DMS53 treated with DMSO at 0.1 percent for 48 hours (cell line): ENCODE measurements at regions not wholly inside any gene's neighbourhood (a gene's known extent, or its start where the extent isn't known, plus 50 kb on each side); places are given as distances from the start of the nearest gene placed in this dataset.
A peak's percentile ranks its signal among the peaks of the same experiment; 100 is the strongest.

Experiments
- DNase-seq: peaks from one replicate; lab custom pipeline; 2025; ENCODE audit not compliant: unreplicated experiment; lab: John Stamatoyannopoulos, UW

DNA sequence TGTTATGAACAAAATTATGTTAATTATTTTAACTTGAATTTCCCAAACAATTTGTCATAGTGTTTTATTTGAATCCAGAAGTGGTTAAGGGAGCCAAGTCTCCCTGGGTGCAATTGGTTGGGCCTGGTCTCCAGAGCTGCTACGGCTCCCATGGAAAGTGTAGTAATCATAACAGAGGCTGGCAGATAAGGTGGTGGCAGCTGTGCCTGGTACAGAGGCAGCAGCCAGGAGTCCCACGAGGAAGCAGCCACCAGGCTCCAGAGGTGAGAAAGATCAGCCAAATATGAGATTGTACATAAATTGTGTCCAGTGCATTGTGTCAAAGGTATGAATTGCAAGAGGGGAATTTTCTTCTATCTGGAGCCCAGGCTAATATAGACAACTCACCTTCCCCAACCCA lies 368.9 kb upstream of the PTBP2 start:
- no peak for DNase-seq

DNA sequence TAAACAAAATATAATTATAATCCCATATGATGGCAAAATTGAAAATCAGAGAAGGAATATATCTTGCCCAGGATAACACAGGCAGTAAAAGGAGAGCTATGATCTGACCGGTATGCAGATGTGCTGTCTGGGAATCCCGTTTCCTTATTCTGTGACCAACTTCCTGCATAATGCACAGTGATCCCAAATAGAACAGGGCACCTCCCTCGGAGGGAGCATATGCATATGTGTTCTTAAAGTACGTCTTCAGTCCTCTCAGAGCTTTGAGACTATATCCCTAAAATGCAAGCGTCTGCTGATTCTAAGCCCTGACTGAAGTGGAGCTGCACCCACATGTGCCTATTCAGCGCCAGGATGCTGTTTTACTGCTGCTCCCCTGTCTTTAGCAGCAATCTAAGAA lies 366.1 kb upstream of the PTBP2 start:
- no peak for DNase-seq

DNA sequence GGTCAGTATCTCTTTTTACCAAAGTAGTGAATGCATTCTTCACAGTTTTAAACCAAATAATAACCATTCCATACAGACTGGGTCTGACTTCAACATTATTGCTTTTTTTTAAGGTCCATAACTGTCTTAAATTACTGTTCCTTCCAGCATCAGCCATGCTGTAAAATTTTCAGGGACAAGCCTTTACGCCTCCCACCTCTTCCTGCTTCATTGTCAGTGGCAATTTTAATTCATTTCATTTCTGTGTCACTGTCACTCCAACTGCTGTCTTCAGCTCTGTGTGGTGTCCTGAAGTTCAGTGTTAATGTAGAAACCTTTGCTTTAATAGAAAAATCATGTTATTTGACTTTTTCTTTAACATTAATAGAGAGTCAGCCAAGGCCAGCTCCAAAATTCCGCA lies 365.6 kb upstream of the PTBP2 start:
- no peak for DNase-seq

DNA sequence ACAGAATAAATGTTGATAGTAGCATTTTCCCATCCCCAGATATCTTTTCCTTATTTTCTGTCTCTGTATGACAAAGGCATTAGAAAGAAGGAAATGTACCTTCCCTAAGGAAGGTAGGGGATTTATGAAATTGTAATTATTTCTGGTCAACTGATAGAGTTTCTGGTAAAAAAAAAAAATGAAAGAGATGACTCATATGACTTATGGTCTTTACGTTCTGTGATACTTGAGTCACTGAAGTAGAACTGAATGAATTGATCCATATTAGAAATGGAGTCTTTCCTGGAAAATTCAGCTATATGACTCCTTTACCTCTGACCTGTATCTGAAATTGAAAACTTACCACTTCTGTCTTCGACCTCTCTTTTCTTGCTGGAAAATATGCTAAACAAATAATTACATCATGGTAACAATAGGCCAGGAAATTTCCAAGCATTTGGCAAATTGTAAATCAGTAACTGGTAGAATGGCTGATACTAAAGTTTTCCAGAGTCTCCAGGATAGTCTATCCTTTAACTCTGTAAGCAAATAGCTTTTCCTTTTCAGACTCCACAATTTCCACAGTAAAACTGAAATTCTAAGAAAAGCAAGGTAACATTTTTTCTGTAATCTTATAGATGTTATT lies 364.3 kb upstream of the PTBP2 start:
- no peak for DNase-seq

DNA sequence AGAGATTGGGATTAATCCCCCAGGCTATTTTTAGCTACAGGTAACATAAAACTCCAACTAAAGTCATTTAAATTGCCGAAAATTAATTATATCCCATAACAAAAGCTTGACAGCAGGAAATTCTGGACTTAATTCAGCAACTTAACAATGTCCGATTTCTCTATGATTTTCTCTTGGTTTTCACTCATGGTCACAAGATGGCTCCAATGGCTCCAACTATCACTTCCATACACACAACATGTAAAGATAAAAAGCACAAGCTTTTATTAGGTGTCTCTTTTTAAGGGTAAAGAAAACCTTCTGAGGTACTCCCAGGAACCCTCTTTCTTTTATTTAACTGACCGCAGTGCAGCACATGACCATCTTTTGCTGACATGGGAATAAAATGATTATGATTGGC lies 363.5 kb upstream of the PTBP2 start:
- peak; percentile 48 for DNase-seq

DNA sequence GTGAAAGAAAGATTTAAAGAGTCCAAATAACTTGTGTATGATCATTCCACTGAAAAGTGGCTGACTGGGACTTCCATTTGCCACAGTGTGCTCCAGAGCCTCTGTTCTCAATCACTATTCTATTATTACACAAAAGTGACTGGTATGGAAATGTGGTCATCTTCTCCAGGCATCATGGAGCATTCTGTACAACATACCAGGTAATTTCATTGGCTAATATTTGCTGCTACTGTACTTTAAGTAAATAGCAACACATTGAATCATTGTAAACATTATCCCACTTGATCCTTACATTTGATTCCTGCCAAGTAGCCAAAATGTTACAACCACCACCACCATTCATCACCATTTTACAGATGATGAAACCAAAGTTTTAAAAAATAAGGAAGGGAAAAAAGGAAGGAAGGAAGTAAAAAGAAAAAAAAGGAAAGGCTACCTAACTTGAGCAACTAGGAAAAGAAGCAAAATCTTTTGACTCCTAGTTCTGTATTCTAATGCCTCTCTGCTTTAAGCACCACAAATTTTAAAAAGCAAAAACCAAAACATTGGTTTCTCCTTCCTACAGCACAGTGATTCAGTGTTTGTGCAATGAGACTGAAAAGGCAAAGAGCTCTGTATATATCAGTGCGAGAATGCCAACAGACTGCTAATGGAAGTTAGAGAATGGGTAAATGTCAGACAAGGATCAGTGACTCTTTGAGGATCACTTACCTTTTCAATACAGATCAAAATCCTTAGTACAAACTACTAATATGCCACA lies 361.4 kb upstream of the PTBP2 start:
- no peak for DNase-seq

DNA sequence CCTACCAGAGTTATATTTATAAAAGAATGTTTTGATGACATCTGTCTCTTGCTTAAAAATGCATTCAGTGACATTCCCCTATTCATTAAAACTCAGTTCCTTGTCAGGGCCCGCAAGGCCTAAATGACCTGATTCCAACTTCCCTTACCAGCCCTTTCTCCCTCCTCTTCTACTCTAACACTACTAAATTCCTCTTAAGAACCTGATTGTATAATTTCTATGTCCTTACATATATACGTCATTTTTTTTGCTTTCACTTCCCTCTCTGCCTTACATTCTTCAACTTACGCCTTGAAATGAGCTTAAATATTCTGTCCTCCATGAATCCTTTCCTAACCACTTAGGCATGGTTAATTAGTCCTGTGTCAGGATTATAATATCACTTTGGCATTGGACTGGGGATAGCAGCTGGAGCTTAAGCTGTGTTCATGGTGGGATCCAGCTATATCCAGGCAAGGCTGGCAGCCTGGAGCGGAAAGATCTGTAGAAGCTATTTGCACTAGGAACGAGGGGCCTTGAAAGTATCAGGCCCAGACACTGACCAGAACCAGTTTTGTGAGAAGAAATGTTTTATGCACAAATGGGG lies 360.2 kb upstream of the PTBP2 start:
- no peak for DNase-seq

DNA sequence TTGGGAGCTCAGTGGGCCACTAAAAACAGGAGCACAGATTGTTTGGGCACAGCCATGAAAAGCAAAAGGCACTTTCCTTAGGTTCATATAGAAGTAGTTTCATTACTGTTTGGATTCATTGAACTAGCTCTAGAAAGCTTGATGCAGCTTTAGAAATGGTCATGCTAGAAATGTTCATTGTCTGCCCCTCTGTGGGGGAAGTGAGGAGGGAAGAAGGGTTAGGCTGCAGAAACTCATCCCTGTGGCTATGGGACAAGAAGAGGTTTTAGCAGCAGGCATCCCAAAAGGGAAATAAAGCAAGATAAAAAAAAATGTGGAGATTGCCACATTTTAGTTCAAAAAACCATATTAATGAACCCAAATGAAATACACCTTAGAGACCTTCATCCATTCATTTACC lies 359.6 kb upstream of the PTBP2 start:
- no peak for DNase-seq

DNA sequence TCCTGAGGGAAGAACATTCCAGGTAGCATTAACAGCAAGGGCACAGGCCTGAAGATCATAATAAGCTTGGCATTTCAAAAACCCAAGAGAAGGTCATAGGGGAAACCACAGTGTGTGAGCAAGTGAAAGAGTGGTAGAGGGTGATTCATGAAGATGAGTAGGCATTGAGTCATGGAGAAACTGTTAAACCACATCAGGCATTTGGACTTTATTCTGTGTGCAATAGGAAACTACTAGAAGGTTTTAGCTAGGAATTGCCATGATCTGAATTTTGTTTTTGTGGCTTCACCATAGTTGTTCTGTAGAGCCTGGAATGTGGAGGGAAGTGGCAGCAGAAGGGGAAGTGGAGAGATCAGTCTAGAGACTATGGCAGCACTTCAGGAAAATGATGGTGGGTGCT lies 359.0 kb upstream of the PTBP2 start:
- DNase-seq = peak; percentile 32

DNA sequence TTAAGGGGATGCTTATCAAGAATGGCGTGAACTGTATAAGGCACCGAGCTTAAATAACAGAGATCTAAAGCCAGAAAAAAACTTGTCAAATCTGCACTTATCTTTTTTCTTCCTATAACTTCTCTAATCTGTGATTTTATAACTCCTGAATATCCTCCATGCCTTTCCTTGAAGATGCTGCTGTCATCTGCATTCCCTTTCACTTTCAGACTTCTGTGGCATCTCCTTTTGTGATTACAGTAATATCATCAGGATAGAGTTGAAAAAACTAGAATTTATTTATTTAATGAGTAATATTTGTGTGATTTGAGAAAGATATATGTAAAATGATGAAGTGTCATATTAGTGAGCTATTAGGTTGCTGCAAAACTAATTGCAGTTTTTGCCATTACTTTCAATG lies 357.8 kb upstream of the PTBP2 start:
- no peak for DNase-seq

DNA sequence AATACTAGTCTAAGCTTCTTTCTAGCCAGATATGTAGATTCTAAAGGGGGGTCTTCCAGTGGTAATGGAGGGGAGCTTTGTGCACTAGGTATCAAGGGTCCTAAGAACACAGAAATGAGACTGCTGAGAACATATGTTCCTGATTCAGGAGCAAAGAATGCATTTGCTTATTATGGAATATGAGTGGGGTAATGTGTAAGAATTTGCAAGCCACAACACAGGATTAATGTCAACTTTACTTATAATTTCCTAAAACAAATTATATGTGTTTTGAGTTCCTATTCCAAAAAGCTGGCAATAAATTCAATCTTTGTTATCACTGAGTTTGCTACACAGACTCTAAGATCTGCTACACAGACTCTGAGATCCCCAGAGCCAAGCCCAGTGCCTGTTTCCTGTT lies 357.0 kb upstream of the PTBP2 start:
- no peak for DNase-seq

DNA sequence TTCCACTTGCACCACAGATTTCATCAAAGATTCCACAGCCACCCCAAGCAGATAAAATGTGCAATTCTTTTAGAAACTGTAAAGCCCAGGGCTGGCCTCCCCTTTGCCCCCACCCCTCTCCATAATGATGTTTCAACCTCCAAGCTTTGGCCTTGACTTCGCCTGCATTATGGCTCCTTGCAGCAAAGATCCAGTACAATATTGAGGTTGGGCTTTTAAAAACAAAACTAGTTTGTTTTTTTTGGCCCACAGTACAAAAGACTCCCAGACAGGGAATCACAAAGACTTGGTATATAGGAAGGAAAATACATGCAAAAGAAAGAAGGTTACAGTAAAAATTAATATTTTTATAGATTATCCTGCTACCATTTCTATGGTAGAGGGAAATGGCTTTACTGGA lies 356.5 kb upstream of the PTBP2 start:
- no peak for DNase-seq

DNA sequence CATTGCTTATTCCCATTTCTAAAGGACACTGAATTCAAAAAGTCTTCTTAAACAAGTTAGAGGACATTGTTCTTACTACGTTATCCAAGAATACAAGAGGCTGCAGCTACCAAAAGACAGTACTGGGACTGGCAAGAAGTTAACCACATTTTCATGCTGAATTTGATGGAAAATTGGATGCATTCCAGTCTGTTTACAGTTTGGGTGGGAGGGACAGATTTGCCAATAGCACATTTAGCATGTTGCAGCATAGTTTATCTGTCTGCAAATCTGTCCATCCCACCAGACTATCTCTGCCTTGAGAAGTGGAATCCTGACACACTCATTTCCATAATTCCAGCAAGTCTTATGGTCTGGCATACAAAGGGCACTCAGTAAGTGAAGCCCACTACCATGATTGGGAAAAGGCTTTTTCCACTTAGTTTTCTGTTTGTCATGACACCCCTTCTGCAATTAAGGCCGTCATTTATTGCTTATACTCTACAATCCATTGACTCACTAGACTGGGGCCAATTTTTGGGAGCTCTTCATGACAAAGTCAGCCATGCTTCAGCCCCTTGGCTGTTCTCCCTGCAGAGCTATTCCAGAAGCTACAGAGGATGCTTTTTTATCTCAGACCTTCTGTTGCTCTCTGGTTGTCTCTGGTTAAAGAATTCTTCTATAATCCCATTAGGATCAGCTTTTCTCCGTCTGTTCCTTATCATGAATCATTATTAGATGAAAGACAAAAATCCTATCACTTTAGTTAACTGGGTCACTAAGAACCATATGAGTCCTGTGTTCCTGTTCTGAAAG lies 355.8 kb upstream of the PTBP2 start:
- DNase-seq = no peak

DNA sequence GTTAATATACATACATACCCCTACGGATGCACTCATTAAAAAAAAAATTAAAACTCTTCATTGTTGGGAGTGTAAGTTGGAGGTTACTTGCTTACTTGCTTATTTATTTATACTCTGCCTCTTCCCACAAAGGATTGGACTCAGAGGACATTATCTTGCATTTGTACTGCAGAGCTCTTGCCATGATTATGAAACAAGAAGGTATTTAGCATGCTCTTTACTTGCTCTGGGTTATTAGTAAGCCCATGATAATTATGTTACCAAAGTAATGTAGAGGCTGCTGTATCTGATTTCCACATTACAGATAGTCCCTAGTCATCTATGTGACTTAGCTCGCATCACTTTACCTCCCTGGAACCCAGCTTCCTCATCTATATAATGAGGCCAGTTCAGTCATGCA lies 355.1 kb upstream of the PTBP2 start:
- no peak for DNase-seq

DNA sequence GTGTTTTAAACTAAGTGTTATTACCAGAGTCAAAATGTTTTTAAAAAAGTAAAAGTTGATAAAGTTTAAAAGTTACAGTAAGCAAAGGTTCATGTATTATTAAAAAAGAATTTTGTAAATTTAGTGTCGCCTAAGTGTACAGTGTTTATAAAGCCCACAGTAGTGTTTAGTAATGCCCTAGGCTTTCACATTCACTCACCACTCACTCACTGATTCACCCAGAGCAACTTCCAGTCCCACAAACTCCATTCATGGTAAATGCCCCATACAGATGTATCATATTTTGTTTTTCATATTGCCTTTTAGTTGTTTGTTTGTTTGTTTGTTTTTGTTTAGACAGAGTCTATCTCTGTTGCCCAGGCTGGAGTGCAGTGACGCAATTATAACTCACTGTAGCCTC lies 353.8 kb upstream of the PTBP2 start:
- DNase-seq = no peak

DNA sequence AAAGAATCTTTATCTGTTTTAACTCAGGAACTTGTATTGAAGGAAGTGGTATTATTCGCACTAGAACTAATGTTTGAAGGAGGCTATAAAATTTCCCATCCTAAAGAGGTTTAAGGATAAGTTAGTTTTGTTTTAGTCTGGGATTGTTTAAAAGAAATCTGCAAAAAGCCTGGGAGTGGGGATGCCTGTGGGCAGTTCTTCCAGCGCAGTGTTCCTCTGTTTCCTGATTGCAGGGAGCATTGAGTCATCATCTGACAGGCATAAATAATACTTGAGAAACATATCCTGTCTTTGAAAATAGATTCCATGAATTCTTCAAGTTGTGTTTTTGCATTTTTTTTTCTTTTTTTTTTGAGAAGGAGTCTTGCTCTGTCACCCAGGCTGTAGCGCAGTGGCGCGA lies 350.8 kb upstream of the PTBP2 start:
- no peak for DNase-seq

DNA sequence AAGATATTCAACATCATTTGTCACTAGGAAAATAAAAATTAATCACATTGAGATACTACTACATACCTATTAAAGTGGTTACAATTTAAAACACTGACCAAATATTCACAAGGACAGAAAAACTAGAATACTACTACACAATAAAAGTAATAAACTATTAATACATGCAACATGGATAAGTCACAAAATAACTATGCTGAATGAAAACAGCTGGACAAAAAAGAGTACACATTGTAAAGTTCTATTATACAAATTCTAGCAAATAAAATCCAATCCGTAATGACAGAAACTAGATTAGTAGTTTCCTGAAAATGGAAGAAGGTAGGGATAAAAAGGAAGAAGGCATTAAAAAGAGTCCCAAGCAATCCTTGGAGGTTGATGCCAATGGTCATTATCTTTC lies 348.7 kb upstream of the PTBP2 start:
- DNase-seq = no peak

DNA sequence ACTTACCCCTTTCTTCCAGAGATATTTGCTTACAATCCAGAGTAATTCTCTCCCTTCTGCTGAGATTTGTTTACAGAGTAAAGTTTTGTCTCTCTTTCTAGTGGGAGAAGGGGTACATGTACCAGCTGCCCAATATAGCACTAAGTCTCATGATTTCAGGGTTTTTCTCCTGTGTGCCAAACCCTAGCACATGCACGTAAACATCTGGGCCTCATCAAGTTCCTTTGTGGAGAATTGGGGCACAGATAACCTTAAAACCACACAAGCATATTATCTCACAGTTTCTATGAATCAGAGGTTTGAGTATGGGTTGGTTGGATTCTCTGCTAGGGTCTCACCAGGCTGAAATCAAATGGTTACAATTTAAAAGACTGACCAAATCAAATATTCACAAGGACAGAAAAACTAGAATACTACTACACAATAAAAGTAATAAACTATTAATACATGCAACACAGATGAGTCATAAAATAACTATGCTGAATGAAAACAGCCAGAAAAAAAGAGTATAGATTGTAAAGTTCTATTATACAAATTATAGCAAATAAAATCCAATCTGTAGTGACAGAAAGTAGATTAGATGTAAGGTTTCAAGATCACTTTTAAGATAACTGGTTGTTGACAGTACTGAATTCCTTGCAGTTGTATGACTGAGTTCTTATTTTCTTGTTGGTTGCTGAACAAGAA lies 347.4 kb upstream of the PTBP2 start:
- no peak for DNase-seq

DNA sequence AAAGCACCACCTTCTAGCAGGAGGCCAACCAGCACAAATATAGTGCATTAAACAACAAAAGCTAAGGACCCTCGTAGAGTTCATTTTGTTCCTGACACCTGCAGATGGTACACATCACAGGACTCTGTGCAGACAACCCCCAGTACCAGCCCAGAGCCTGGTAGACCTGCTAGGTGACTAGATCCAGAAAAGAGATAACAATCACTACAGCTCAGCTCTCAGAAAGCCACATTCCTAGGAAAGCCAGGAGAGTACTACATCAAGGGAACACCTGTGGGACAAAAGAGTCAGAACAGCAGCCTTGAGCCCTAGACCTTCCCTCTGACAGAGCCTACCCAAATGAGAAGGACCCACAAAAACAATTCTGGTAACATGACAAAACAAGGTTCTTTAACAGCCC lies 344.7 kb upstream of the PTBP2 start:
- no peak for DNase-seq

DNA sequence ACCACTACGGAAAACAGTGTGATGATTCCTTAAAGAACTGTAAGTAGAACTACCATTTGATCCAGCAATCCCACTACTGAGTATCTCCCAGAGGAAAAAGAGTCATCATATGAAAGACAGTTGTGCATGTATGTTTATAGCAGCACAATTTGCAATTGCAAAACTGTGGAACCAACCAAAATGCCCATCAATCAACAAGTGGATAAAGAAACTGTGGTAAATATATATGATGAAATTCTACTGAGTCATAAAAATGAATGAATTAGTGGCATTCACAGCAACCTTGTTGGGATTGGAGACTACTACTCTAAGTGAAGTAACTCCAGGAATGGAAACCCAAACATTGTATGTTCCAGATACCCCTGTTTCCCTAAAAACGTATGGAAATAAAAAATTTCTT lies 337.0 kb upstream of the PTBP2 start:
- no peak for DNase-seq

DNA sequence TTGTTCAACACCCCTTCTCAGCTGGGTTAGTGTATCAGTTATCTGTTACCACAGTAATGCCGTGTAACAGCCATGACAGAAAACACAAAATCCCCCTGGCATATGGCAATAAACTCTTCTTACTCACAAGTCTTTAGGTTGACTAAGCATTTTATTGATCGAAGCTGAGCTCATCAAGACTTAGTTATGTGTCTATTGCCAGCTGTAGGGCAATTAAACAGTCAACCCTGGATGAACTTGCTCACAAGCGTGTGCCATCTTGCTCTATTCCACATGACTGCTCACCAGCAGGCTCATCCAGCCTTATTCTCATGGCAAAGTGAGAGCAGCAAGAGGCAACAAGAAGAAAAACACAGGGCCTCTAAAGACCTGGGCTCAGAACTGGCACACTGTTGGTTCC lies 333.8 kb upstream of the PTBP2 start:
- no peak for DNase-seq
